Lower leg skin (tissue), 4 donors: ENCODE measurements at regions not wholly inside any gene's neighbourhood (a gene's known extent, or its start where the extent isn't known, plus 50 kb on each side); places are given as distances from the start of the nearest gene placed in this dataset.

ENCODE experiments used
- DNase-seq, 2 donors: peaks; one replicate each; pipeline ENCODE4 v3.0.0-alpha.2; 2019; ENCODE audit warnings: low spot score in 2 of 2
- H3K4me3 ChIP-seq: fragments of 200-600 bp; sonication (generic); 2 replicates; pipeline ENCODE4 v1.5.1; 2017; ENCODE audit warnings: mild to moderate bottlenecking, low read depth; ENCODE audit not compliant: poor library complexity, severe bottlenecking
- CTCF ChIP-seq, 3 donors: fragments of 450-650 bp; IDR thresholded peaks; one replicate each; pipeline ENCODE4 v1.5.1; 2016; ENCODE audit warnings: antibody characterized with exemption in 3 of 3, mild to moderate bottlenecking in 3 of 3, moderate library complexity in 2 of 3
- POLR2A ChIP-seq, 2 donors: fragments of 450-650 bp; IDR thresholded peaks; one replicate each; pipeline ENCODE4 v1.6.1; 2016 to 2017; ENCODE audit warnings: antibody characterized with exemption in 2 of 2, mild to moderate bottlenecking in 1 of 2, moderate library complexity in 1 of 2
- WGBS, 2 donors: methylation state at CpG; one replicate each; pipeline ENCODE4 v1.1.5; 2018; 5-methylcytosine and 5-hydroxymethylcytosine counted together
- intact Hi-C: fragments of 100-400 bp; cut with DNase I; formaldehyde crosslinking; loops from one replicate; pipeline ENCODE4 v1.15.0; 2023; ENCODE audit warnings: low total_unique reads

GRCh38 chr14:27234331-27234730 lies 636.5 kb upstream of the NOVA1 start:
- TF ChIP-seq CTCF (IDR thresholded peaks at IDR 0.05): no peak
- no peak for TF ChIP-seq POLR2A (IDR thresholded peaks at IDR 0.05)
- 71 to 81% methylated on average over 4 of the region's 4 CpGs for WGBS, 2 donors
- H3K4me3 ChIP-seq: no peak overlapping the region
- intact Hi-C loops: loop anchor here (5.0 kb wide), 1 partner anchor 1792 kb away; no protein-coding TSS in a partner anchor
- no peak for DNase-seq

GRCh38 chr14:27236601-27237000 lies 638.8 kb upstream of the NOVA1 start:
- TF ChIP-seq POLR2A (IDR thresholded peaks at IDR 0.05) (no peak), CTCF (IDR thresholded peaks at IDR 0.05) (no peak)
- intact Hi-C loops: no loop called here
- H3K4me3 ChIP-seq: no peak overlapping the region
- no peak for DNase-seq
- WGBS, 2 donors: 84% methylated on average over 2 of the region's 2 CpGs

- intact Hi-C loops: no loop called here
- TF ChIP-seq POLR2A (IDR thresholded peaks at IDR 0.05): no peak
- no peak for TF ChIP-seq CTCF (IDR thresholded peaks at IDR 0.05)
- no peak overlapping the region for H3K4me3 ChIP-seq
- no peak for DNase-seq
- 52 to 57% methylated on average over 3 of the region's 3 CpGs for WGBS, 2 donors
These were observed 645.0 kb upstream of the NOVA1 start for GRCh38 chr14:27242874-27243273.

GRCh38 chr14:27243365-27243764 lies 645.5 kb upstream of the NOVA1 start:
- intact Hi-C loops: no loop called here
- 61 to 71% methylated on average over 2 of the region's 2 CpGs for WGBS, 2 donors
- TF ChIP-seq POLR2A (IDR thresholded peaks at IDR 0.05) (no peak), CTCF (IDR thresholded peaks at IDR 0.05) (no peak)
- H3K4me3 ChIP-seq: no peak overlapping the region
- DNase-seq: no peak

- DNase-seq: no peak
- H3K4me3 ChIP-seq: no peak overlapping the region
- TF ChIP-seq POLR2A (IDR thresholded peaks at IDR 0.05) (no peak), CTCF (IDR thresholded peaks at IDR 0.05) (no peak)
- 50 to 57% methylated on average over 6 of the region's 6 CpGs for WGBS, 2 donors
- intact Hi-C loops: no loop called here
These were observed 648.1 kb upstream of the NOVA1 start for GRCh38 chr14:27245947-27246346.

GRCh38 chr14:27253966-27254365 lies 656.1 kb upstream of the NOVA1 start:
- H3K4me3 ChIP-seq: no peak overlapping the region
- WGBS, 2 donors: 45 to 73% methylated on average over 4 of the region's 4 CpGs
- DNase-seq: no peak
- intact Hi-C loops: no loop called here
- TF ChIP-seq POLR2A (IDR thresholded peaks at IDR 0.05) (no peak), CTCF (IDR thresholded peaks at IDR 0.05) (no peak)
